Pulmonary artery endothelial cell (primary cell): ENCODE measurements at regions not wholly inside any gene's neighbourhood (a gene's known extent, or its start where the extent isn't known, plus 50 kb on each side); places are given as distances from the start of the nearest gene placed in this dataset.
A peak's percentile ranks its signal among the peaks of the same experiment; 100 is the strongest.

ENCODE experiments used
- DNase-seq: peaks from one replicate; pipeline ENCODE4 v3.0.0-alpha.2; 2011; ENCODE audit warnings: low read depth, low spot score

- no peak for DNase-seq
Measured at GRCh38 chr12:60317361-60317760, 721.5 kb downstream of the SLC16A7 start.

GRCh38 chr12:60324746-60325145 is 728.9 kb downstream of the SLC16A7 start:
- no peak for DNase-seq

GRCh38 chr12:60333461-60333860 is 737.6 kb downstream of the SLC16A7 start:
- DNase-seq, result no peak

- DNase-seq, result peak; percentile 2
Measured at GRCh38 chr12:60335745-60336144, 739.9 kb downstream of the SLC16A7 start.

- DNase-seq, result no peak
Measured at GRCh38 chr12:60337839-60338549, 742.2 kb downstream of the SLC16A7 start.

- no peak for DNase-seq
Measured at GRCh38 chr12:60345442-60345841, 749.6 kb downstream of the SLC16A7 start.

GRCh38 chr12:60349232-60349978 is 753.6 kb downstream of the SLC16A7 start:
- DNase-seq, result no peak

GRCh38 chr12:60387356-60387755 is 791.5 kb downstream of the SLC16A7 start:
- DNase-seq, result no peak

- no peak for DNase-seq
Measured at GRCh38 chr12:60391051-60391450, 795.2 kb downstream of the SLC16A7 start.

GRCh38 chr12:60391791-60392190 is 796.0 kb downstream of the SLC16A7 start:
- DNase-seq, result no peak

GRCh38 chr12:60393093-60393492 is 797.3 kb downstream of the SLC16A7 start:
- DNase-seq, result no peak

- peak; percentile 2 for DNase-seq
Measured at GRCh38 chr12:60394665-60395064, 798.8 kb downstream of the SLC16A7 start.

GRCh38 chr12:60398547-60398946 is 802.7 kb downstream of the SLC16A7 start:
- DNase-seq, result no peak

GRCh38 chr12:60399064-60399463 is 803.2 kb downstream of the SLC16A7 start:
- DNase-seq, result no peak

GRCh38 chr12:60402996-60403395 is 807.2 kb downstream of the SLC16A7 start:
- DNase-seq, result no peak

- no peak for DNase-seq
Measured at GRCh38 chr12:60415351-60415750, 819.5 kb downstream of the SLC16A7 start.

GRCh38 chr12:60419986-60420385 is 824.2 kb downstream of the SLC16A7 start:
- no peak for DNase-seq

GRCh38 chr12:60421741-60422140 is 825.9 kb downstream of the SLC16A7 start:
- no peak for DNase-seq

- DNase-seq, result peak; percentile 2
Measured at GRCh38 chr12:60437297-60437696, 841.5 kb downstream of the SLC16A7 start.

GRCh38 chr12:60441577-60441976 is 845.7 kb downstream of the SLC16A7 start:
- no peak for DNase-seq

GRCh38 chr12:60451457-60451856 is 855.6 kb downstream of the SLC16A7 start:
- DNase-seq, result no peak

- DNase-seq, result no peak
Measured at GRCh38 chr12:60465060-60465459, 869.2 kb downstream of the SLC16A7 start.

GRCh38 chr12:60468546-60468945 is 872.7 kb downstream of the SLC16A7 start:
- no peak for DNase-seq
